Endothelial cell of hepatic sinusoid (primary cell): ENCODE measurements at regions not wholly inside any gene's neighbourhood (a gene's known extent, or its start where the extent isn't known, plus 50 kb on each side); places are given as distances from the start of the nearest gene placed in this dataset.

Experiments
- in situ Hi-C: cut with HindIII; loops from 2 replicates; pipeline ENCODE4 v1.10.0; 2017; ENCODE audit warnings: low sequenced_read_pairs

DNA sequence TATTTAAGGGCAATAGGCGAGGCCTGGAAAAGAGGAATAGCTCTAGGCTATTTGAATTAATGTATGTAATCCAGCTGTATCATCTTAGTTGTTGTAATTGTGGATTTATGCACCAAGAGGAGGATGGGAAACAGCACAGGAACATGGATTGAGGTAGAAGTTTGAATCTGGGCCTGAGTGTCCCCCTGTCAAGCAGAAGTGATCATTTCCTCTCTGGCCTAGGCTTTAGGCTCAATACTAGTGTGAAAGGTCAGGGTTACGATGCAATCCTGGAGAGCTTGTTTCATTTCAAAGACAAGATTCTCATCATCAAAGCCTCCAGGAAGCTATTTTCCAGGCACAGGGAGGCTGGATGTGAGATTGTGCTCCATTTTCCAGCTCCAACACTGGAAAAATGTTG, 77.9 kb upstream of the HSD17B12 start:
- in situ Hi-C loops, result no loop called here

GRCh38 chr11:43614214-43614613, 66.3 kb upstream of the HSD17B12 start:
- in situ Hi-C loops, result no loop called here

DNA sequence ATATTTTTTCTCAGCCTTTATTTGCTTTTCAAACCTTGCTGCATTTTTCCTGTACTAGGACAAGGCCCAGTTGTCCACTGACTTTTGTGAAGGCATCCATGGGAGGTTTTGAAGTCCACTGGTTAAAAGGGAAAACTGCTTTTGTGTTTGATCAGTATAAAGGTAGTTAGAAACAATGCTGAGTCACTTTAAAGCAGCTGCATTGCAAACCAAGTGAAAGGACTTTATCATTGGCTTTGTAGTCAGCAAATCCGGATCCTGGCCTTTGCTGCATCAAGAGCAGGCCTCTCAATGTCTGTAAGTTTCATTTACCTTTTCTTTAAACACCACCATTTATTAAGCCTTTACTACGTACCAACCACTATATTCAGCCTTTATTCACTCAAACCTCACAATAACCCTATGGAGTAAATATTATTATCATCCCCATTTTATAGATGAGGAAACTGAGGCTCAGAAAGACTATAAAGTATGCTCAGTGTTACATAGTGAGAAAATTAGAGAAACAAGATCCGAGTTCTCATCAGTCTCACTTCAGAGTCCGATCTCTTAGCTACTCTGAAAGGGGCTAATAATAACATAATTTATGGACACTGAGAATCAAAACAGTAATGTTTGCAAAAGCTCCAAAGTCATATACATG, 60.6 kb upstream of the HSD17B12 start:
- in situ Hi-C loops, result loop anchor here (5.0 kb wide), 1 partner anchor 48 kb away; no protein-coding TSS in a partner anchor

- in situ Hi-C loops, result no loop called here
These were observed 53.7 kb upstream of the HSD17B12 start for GRCh38 chr11:43626798-43627197.
